ENCODE measurements at regions not wholly inside any gene's neighbourhood (a gene's known extent, or its start where the extent isn't known, plus 50 kb on each side); places are given as distances from the start of the nearest gene placed in this dataset.

- TF ChIP-seq POLR2A (IDR thresholded peaks at IDR 0.05; ENCODE audit: low read depth, low read length) (no peak), RFX5 (IDR thresholded peaks at IDR 0.05; ENCODE audit: low read depth, low read length) (no peak), RAD21 (IDR thresholded peaks at IDR 0.05; ENCODE audit: low read length) (no peak), RCOR1 (IDR thresholded peaks at IDR 0.05; ENCODE audit: insufficient replicate concordance, low read length) (no peak), CEBPB (IDR thresholded peaks at IDR 0.05; ENCODE audit: low read depth, low read length) (no peak), BHLHE40 (IDR thresholded peaks at IDR 0.05; ENCODE audit: low read depth, low read length) (no peak), FOS (IDR thresholded peaks at IDR 0.05; ENCODE audit: low read depth, low read length) (no peak), MAFK (IDR thresholded peaks at IDR 0.05; ENCODE audit: low read depth, low read length) (no peak)
- TF ChIP-seq, protein P1, sequence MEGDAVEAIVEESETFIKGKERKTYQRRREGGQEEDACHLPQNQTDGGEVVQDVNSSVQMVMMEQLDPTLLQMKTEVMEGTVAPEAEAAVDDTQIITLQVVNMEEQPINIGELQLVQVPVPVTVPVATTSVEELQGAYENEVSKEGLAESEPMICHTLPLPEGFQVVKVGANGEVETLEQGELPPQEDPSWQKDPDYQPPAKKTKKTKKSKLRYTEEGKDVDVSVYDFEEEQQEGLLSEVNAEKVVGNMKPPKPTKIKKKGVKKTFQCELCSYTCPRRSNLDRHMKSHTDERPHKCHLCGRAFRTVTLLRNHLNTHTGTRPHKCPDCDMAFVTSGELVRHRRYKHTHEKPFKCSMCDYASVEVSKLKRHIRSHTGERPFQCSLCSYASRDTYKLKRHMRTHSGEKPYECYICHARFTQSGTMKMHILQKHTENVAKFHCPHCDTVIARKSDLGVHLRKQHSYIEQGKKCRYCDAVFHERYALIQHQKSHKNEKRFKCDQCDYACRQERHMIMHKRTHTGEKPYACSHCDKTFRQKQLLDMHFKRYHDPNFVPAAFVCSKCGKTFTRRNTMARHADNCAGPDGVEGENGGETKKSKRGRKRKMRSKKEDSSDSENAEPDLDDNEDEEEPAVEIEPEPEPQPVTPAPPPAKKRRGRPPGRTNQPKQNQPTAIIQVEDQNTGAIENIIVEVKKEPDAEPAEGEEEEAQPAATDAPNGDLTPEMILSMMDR (conservative IDR thresholded peaks at IDR 0.05; ENCODE audit: low read depth, low read length): no peak
- TF ChIP-seq, protein P2, sequence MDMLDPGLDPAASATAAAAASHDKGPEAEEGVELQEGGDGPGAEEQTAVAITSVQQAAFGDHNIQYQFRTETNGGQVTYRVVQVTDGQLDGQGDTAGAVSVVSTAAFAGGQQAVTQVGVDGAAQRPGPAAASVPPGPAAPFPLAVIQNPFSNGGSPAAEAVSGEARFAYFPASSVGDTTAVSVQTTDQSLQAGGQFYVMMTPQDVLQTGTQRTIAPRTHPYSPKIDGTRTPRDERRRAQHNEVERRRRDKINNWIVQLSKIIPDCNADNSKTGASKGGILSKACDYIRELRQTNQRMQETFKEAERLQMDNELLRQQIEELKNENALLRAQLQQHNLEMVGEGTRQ (IDR thresholded peaks at IDR 0.05; ENCODE audit: low read depth, low read length): no peak
Measured at GRCh38 chr3:191123946-191124345, 75.1 kb upstream of the OSTN start.

Data from IMR-90 (cell line).